Activated CD8-positive, alpha-beta T cell treated with anti-CD3 and anti-CD28 coated beads for 36 hours (primary cell): ENCODE measurements at regions not wholly inside any gene's neighbourhood (a gene's known extent, or its start where the extent isn't known, plus 50 kb on each side); places are given as distances from the start of the nearest gene placed in this dataset.

Experiments
- ATAC-seq: fragments of 200-7000 bp; cut with Tn5 transposase; one replicate; pipeline ENCODE4 v1.10.0; 2021; ENCODE audit warnings: mild to moderate bottlenecking, moderate library complexity
- CTCF ChIA-PET: fragments of 350-600 bp; sonication (Branson Sonifier 250); formaldehyde crosslinking; loops from one replicate; lab custom pipeline; 2021; ENCODE audit warnings: antibody characterized with exemption; lab: Charles Lee
- POLR2A ChIA-PET: fragments of 350-600 bp; sonication (Branson Sonifier 250); formaldehyde crosslinking; loops from one replicate; lab custom pipeline; 2021; ENCODE audit warnings: antibody characterized with exemption; lab: Charles Lee
- DNase-seq: peaks from one replicate; pipeline ENCODE4 v3.0.0-alpha.2; 2020
- H3K27ac Mint-ChIP-seq: one replicate; pipeline ENCODE4 v1.8.0; 2021; ENCODE audit warnings: mild to moderate bottlenecking, mixed read lengths
- H3K27me3 Mint-ChIP-seq: one replicate; pipeline ENCODE4 v1.8.0; 2021; ENCODE audit warnings: mixed read lengths
- H3K36me3 Mint-ChIP-seq: one replicate; pipeline ENCODE4 v1.8.0; 2021; ENCODE audit warnings: low read depth, mixed read lengths
- H3K4me1 Mint-ChIP-seq: one replicate; pipeline ENCODE4 v1.8.0; 2021; ENCODE audit warnings: low read depth, mixed read lengths
- H3K4me3 Mint-ChIP-seq: one replicate; pipeline ENCODE4 v1.8.0; 2021; ENCODE audit warnings: mild to moderate bottlenecking, moderate library complexity, mixed read lengths
- H3K9me3 Mint-ChIP-seq: one replicate; pipeline ENCODE4 v1.8.0; 2021; ENCODE audit warnings: mixed read lengths
- CTCF ChIP-seq: fragments of 200-600 bp; IDR thresholded peaks from one replicate; pipeline ENCODE4 v1.8.0; 2022; ENCODE audit warnings: antibody characterized with exemption, mild to moderate bottlenecking
- intact Hi-C: fragments of 100-400 bp; cut with micrococcal nuclease; formaldehyde crosslinking; loops from one replicate; pipeline ENCODE4 v1.10.0; 2022

DNA sequence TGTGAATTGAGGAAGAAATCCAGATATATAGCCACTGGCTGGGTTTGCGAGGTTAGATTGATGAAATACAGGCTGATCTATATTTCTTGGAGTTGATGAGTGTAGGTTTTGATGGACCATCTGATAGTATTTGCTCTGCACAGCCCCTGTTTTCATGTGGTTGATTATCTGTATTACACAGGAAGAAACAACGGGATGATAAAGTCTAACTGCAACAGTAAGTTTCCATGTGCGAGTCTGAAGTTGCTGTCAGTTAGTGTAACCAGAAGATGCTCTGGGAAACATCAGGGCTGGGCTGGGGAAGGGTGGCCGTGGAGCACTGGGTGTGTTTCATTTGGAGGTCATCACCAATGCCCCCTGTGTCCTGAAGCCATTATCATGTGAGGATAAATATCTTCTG is 148.4 kb upstream of the SFRP2 start:
- H3K4me1 Mint-ChIP-seq = no peaks in the 10 kb centered on the region
- intact Hi-C loops = no loop called here
- no peak for DNase-seq
- no peak for TF ChIP-seq CTCF
- H3K4me3 Mint-ChIP-seq = no peak overlapping the region
- no peak overlapping the region for H3K27ac Mint-ChIP-seq
- ChIA-PET POLR2A (no interaction called here), CTCF (no interaction called here)
- peaks cover 46% of the 10 kb centered on the region for H3K27me3 Mint-ChIP-seq
- ATAC-seq = no peak
- H3K36me3 Mint-ChIP-seq = no peaks in the 10 kb centered on the region
- H3K9me3 Mint-ChIP-seq = peaks cover 4% of the 10 kb centered on the region

GRCh38 chr4:153936121-153936520 is 147.2 kb upstream of the SFRP2 start:
- Mint-ChIP-seq H3K9me3 (peaks cover 4% of the 10 kb centered on the region), H3K4me1 (no peaks in the 10 kb centered on the region), H3K27ac (no peak overlapping the region), H3K4me3 (no peak overlapping the region), H3K36me3 (no peaks in the 10 kb centered on the region), H3K27me3 (peaks cover 41% of the 10 kb centered on the region)
- POLR2A ChIA-PET = no interaction called here
- intact Hi-C loops = no loop called here
- TF ChIP-seq CTCF = no peak
- ATAC-seq (no peak), DNase-seq (no peak)
- CTCF ChIA-PET = no interaction called here

- ATAC-seq (no peak), DNase-seq (no peak)
- Mint-ChIP-seq H3K9me3 (peaks cover 4% of the 10 kb centered on the region), H3K27me3 (peaks cover 38% of the 10 kb centered on the region), H3K27ac (no peak overlapping the region), H3K36me3 (no peaks in the 10 kb centered on the region), H3K4me1 (no peaks in the 10 kb centered on the region), H3K4me3 (no peak overlapping the region)
- intact Hi-C loops = no loop called here
- POLR2A ChIA-PET = interaction anchor here (1.0 kb wide), 1 partner anchor 11 kb away, joined by 3 read pairs; no protein-coding TSS in a partner anchor
- TF ChIP-seq CTCF = no peak
- CTCF ChIA-PET = interaction anchor here (0.7 kb wide), 1 partner anchor 80 kb away, joined by 4 read pairs; no protein-coding TSS in a partner anchor
Measured at GRCh38 chr4:153934688-153935017, 145.8 kb upstream of the SFRP2 start.

DNA sequence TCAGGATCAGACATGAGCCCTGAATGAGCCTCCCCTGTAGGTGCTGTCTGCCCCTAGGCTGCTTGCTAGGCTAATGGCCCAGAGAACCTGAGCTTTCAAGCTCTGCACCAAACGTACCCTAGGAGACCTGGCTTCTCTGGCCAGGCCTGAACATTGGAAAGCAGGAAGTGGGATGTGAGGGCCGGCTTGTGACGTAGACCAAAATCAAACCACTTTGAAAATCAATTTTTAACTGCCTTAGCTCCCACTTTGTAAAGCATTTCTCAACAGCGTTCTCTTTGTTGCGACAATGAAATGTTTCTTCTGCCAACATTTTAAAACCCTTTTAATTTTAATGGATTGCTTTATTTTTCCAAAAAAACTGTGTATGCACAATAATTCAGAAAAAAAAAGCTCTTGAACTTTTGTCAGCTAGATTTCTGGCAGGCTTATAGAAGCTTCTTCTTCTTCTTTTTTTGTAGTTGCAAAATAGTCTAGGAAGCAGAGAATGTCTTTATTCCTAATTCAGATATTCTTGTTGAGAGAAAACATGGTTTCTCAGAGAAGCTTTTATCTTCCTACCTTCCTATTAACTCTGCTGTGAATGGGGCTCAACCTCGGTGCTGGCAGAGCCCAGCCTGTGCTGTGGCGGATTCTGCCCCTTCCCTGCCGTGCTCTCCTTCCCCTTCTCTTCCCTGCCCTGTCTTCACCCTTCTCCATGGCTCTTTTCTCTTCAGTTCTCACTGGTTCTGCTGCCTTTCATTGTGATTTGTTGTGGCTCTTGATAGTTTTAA is 145.2 kb upstream of the SFRP2 start:
- Mint-ChIP-seq H3K36me3 (no peaks in the 10 kb centered on the region), H3K9me3 (peaks cover 4% of the 10 kb centered on the region), H3K27ac (no peak overlapping the region), H3K4me1 (no peaks in the 10 kb centered on the region), H3K27me3 (peaks cover 38% of the 10 kb centered on the region), H3K4me3 (no peak overlapping the region)
- DNase-seq (no peak), ATAC-seq (no peak)
- POLR2A ChIA-PET = interaction anchor here (1.0 to 1.2 kb wide), 2 partner anchors 11 to 13 kb away, joined by 3 to 4 read pairs; no protein-coding TSS in a partner anchor
- CTCF ChIA-PET = interaction anchor here (0.7 kb wide), 1 partner anchor 81 kb away, joined by 4 read pairs; no protein-coding TSS in a partner anchor
- intact Hi-C loops = no loop called here
- no peak for TF ChIP-seq CTCF

DNA sequence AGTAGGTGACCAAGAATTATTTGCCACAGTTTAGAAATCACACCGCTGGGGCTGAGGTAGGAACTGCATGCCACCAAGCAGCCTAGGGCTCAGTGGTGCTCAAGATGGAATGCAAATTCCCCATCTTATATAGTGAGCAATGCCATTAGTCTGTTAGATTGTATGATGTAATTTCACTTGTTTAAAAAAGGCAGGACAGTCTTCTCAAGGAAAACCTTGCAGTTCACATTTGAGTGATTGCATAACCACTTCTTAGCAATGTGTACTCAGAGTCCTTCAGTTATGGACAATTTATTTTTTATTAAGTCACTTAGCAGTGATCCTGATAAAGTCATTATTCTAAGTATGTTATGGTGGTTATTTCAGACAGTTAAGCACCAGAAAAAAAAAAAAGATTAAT is 142.9 kb upstream of the SFRP2 start:
- Mint-ChIP-seq H3K27me3 (peaks cover 38% of the 10 kb centered on the region), H3K36me3 (no peaks in the 10 kb centered on the region), H3K4me3 (no peak overlapping the region), H3K27ac (no peak overlapping the region), H3K4me1 (no peaks in the 10 kb centered on the region), H3K9me3 (no peaks in the 10 kb centered on the region)
- CTCF ChIA-PET = no interaction called here
- DNase-seq (no peak), ATAC-seq (no peak)
- intact Hi-C loops = no loop called here
- TF ChIP-seq CTCF = no peak
- POLR2A ChIA-PET = no interaction called here
